CD14-positive monocyte (primary cell): ENCODE measurements at regions not wholly inside any gene's neighbourhood (a gene's known extent, or its start where the extent isn't known, plus 50 kb on each side); places are given as distances from the start of the nearest gene placed in this dataset.

Experiments
- DNase-seq, 3 donors: peaks; one replicate each; pipeline ENCODE4 v3.0.0-alpha.2; 2011 to 2022
- H2AFZ ChIP-seq: 2 replicates; pipeline ENCODE4 v1.6.0; 2012; ENCODE audit warnings: mild to moderate bottlenecking, low read depth, low read length, inconsistent platforms; ENCODE audit not compliant: insufficient read depth, poor library complexity, severe bottlenecking
- H3K27ac ChIP-seq, 2 donors: 1 replicate in 1 of 2; 2 replicates in 1 of 2; pipeline ENCODE4 v1.5.1; 2012 to 2013; ENCODE audit warnings: low read length in 2 of 2, control low read depth in 1 of 2, inconsistent platforms in 1 of 2, low read depth in 1 of 2, mild to moderate bottlenecking in 1 of 2
- H3K27me3 ChIP-seq, 2 donors: one replicate each; pipeline versions ENCODE4 v1.6.0 to v1.6.1; 2011 to 2013; ENCODE audit warnings: low read length in 2 of 2; ENCODE audit not compliant: control insufficient read depth in 2 of 2, insufficient read depth in 2 of 2
- H3K36me3 ChIP-seq, 2 donors: replicated peaks in 1 of 2; 1 replicate in 1 of 2; 2 replicates in 1 of 2; pipeline versions ENCODE4 v1.5.1 to v1.6.1; 2012 to 2013; ENCODE audit warnings: low read length in 2 of 2, control low read depth in 1 of 2, inconsistent platforms in 1 of 2, mild to moderate bottlenecking in 1 of 2; ENCODE audit not compliant: insufficient read depth in 2 of 2, control insufficient read depth in 1 of 2
- H3K4me1 ChIP-seq, 2 donors: 1 replicate in 1 of 2; 2 replicates in 1 of 2; pipeline versions ENCODE4 v1.5.1 to v1.6.1; 2012 to 2013; ENCODE audit warnings: low read length in 2 of 2, control low read depth in 1 of 2, inconsistent platforms in 1 of 2, mild to moderate bottlenecking in 1 of 2, moderate library complexity in 1 of 2; ENCODE audit not compliant: insufficient read depth in 2 of 2, control insufficient read depth in 1 of 2
- H3K4me2 ChIP-seq: replicated peaks from 2 replicates; pipeline ENCODE3; 2012; ENCODE audit warnings: low read length, moderate library complexity, mild to moderate bottlenecking; ENCODE audit not compliant: poor library complexity, severe bottlenecking; ENCODE audit errors: extremely low read depth
- H3K4me3 ChIP-seq, 3 experiments: fragments of 200-600 bp in 1 of 3; sonication (generic) in 1 of 3; replicated peaks in 1 of 3; 1 replicate in 2 of 3; 2 replicates in 1 of 3; pipeline ENCODE4 v1.5.1; 2011 to 2013; ENCODE audit warnings: low read length in 3 of 3, mild to moderate bottlenecking in 3 of 3, control low read depth in 2 of 3, low read depth in 2 of 3, inconsistent platforms in 1 of 3, moderate library complexity in 1 of 3
- H3K79me2 ChIP-seq: 2 replicates; pipeline ENCODE4 v1.6.0; 2012; ENCODE audit warnings: mild to moderate bottlenecking, control low read depth, inconsistent platforms, low read length, moderate library complexity; ENCODE audit not compliant: insufficient read depth
- H3K9ac ChIP-seq: 2 replicates; pipeline ENCODE4 v1.6.0; 2017; ENCODE audit warnings: low read length, mild to moderate bottlenecking; ENCODE audit not compliant: insufficient read depth, poor library complexity, severe bottlenecking
- H3K9me3 ChIP-seq, 2 donors: replicated peaks in 1 of 2; 1 replicate in 1 of 2; 2 replicates in 1 of 2; pipeline versions ENCODE4 v1.5.1 to v1.6.1; 2012 to 2013; ENCODE audit warnings: low read length in 2 of 2, control low read depth in 1 of 2; ENCODE audit not compliant: control insufficient read depth in 1 of 2, insufficient read depth in 1 of 2
- H4K20me1 ChIP-seq: 2 replicates; pipeline ENCODE4 v1.6.0; 2012; ENCODE audit warnings: mild to moderate bottlenecking, low read length, control low read depth, moderate library complexity; ENCODE audit not compliant: insufficient read depth
- H3K27ac Mint-ChIP-seq, 7 donors: one replicate each; pipeline ENCODE4 v1.8.0; 2020; ENCODE audit warnings: mild to moderate bottlenecking in 7 of 7, mixed read lengths in 7 of 7, moderate library complexity in 6 of 7, inconsistent platforms in 2 of 7
- H3K27me3 Mint-ChIP-seq, 3 donors: one replicate each; pipeline ENCODE4 v1.8.0; 2021 to 2022; ENCODE audit warnings: low read depth in 3 of 3, mild to moderate bottlenecking in 3 of 3, mixed read lengths in 3 of 3, moderate library complexity in 3 of 3, inconsistent platforms in 1 of 3
- H3K36me3 Mint-ChIP-seq, 2 donors: one replicate each; pipeline ENCODE4 v1.8.0; 2020; ENCODE audit warnings: mixed read lengths in 2 of 2, inconsistent platforms in 1 of 2, mild to moderate bottlenecking in 1 of 2
- H3K4me1 Mint-ChIP-seq: one replicate; pipeline ENCODE4 v1.8.0; 2020; ENCODE audit warnings: mild to moderate bottlenecking, mixed read lengths
- H3K4me3 Mint-ChIP-seq, 2 donors: one replicate each; pipeline ENCODE4 v1.8.0; 2020; ENCODE audit warnings: mild to moderate bottlenecking in 2 of 2, mixed read lengths in 2 of 2, moderate library complexity in 1 of 2
- H3K9me3 Mint-ChIP-seq, 7 donors: one replicate each; pipeline ENCODE4 v1.8.0; 2020 to 2022; ENCODE audit warnings: mixed read lengths in 7 of 7, mild to moderate bottlenecking in 6 of 7, moderate library complexity in 6 of 7, inconsistent platforms in 2 of 7
- WGBS: methylation state at CpG from one replicate; pipeline ENCODE4 v1.1.5; 2013; ENCODE audit warnings: missing lambda C conversion rate; ENCODE audit not compliant: insufficient coverage; 5-methylcytosine and 5-hydroxymethylcytosine counted together
- intact Hi-C, 2 donors: fragments of 100-400 bp; cut with micrococcal nuclease; formaldehyde crosslinking; loops; one replicate each; pipeline versions ENCODE4 v1.15.0 to v1.15.1; 2023
- TF ChIP-seq, protein P1 (sequence below): fragments of 200-600 bp; IDR thresholded peaks from one replicate; pipeline ENCODE4 v1.8.0; 2022; ENCODE audit warnings: antibody characterized with exemption, mild to moderate bottlenecking

GRCh38 chr2:2926009-2926857, 451.4 kb downstream of the EIPR1 start:
- TF ChIP-seq, protein P1, sequence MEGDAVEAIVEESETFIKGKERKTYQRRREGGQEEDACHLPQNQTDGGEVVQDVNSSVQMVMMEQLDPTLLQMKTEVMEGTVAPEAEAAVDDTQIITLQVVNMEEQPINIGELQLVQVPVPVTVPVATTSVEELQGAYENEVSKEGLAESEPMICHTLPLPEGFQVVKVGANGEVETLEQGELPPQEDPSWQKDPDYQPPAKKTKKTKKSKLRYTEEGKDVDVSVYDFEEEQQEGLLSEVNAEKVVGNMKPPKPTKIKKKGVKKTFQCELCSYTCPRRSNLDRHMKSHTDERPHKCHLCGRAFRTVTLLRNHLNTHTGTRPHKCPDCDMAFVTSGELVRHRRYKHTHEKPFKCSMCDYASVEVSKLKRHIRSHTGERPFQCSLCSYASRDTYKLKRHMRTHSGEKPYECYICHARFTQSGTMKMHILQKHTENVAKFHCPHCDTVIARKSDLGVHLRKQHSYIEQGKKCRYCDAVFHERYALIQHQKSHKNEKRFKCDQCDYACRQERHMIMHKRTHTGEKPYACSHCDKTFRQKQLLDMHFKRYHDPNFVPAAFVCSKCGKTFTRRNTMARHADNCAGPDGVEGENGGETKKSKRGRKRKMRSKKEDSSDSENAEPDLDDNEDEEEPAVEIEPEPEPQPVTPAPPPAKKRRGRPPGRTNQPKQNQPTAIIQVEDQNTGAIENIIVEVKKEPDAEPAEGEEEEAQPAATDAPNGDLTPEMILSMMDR: no peak
- Histone ChIP-seq H3K9me3 (no peaks in the 10 kb centered on the region), H3K9ac (no peak overlapping the region), H3K79me2 (no peaks in the 10 kb centered on the region), H4K20me1 (no peaks in the 10 kb centered on the region), H3K36me3 (no peaks in the 10 kb centered on the region), H2AFZ (no peak overlapping the region), H3K4me3 (no peak overlapping the region), H3K27me3 (no peaks in the 10 kb centered on the region), H3K27ac (no peak overlapping the region), H3K4me2 (no peak overlapping the region), H3K4me1 (no peaks in the 10 kb centered on the region)
- no CpG with 5 or more reads among the region's 3 CpGs for WGBS
- H3K4me3 Mint-ChIP-seq: no peak overlapping the region
- DNase-seq: no peak
- intact Hi-C loops: no loop called here
- H3K4me1 Mint-ChIP-seq: no peaks in the 10 kb centered on the region
- H3K36me3 Mint-ChIP-seq: no peaks in the 10 kb centered on the region
- peaks cover 0 to 1% (median 0%) of the 10 kb centered on the region in 3 donors for H3K27me3 Mint-ChIP-seq
- H3K9me3 Mint-ChIP-seq: peaks cover 0 to 6% (median 3%) of the 10 kb centered on the region in 7 donors
- H3K27ac Mint-ChIP-seq: no peak overlapping the region

GRCh38 chr2:2922156-2922555, 455.5 kb downstream of the EIPR1 start:
- Histone ChIP-seq H3K27me3 (no peaks in the 10 kb centered on the region), H3K36me3 (no peaks in the 10 kb centered on the region), H3K79me2 (no peaks in the 10 kb centered on the region), H3K9me3 (no peaks in the 10 kb centered on the region), H2AFZ (no peak overlapping the region), H3K4me1 (no peaks in the 10 kb centered on the region), H3K4me3 (no peak overlapping the region), H3K4me2 (no peak overlapping the region), H3K9ac (no peak overlapping the region), H4K20me1 (no peaks in the 10 kb centered on the region), H3K27ac (no peak overlapping the region)
- Mint-ChIP-seq H3K4me3 (no peak overlapping the region), H3K27me3 (peaks cover 0 to 2% (median 2%) of the 10 kb centered on the region in 3 donors), H3K9me3 (peaks cover 0 to 4% (median 2%) of the 10 kb centered on the region in 7 donors), H3K27ac (no peak overlapping the region), H3K36me3 (no peaks in the 10 kb centered on the region), H3K4me1 (no peaks in the 10 kb centered on the region)
- DNase-seq: no peak
- intact Hi-C loops: no loop called here
- TF ChIP-seq, protein P1: no peak
- 90% methylated on average over 5 of the region's 6 CpGs for WGBS
